Prostate gland (tissue), 2 donors: ENCODE measurements at regions not wholly inside any gene's neighbourhood (a gene's known extent, or its start where the extent isn't known, plus 50 kb on each side); places are given as distances from the start of the nearest gene placed in this dataset.

Experiments
- CTCF ChIP-seq, 4 experiments: fragments of 200-600 bp in 2 of 4; fragments of 450-650 bp in 2 of 4; sonication (generic) in 2 of 4; IDR thresholded peaks; 1 replicate in 3 of 4; 2 replicates in 1 of 4; pipeline ENCODE4 v1.5.1; 2016 to 2019; ENCODE audit warnings: antibody characterized with exemption in 4 of 4, mild to moderate bottlenecking in 2 of 4, moderate library complexity in 2 of 4
- POLR2A ChIP-seq: fragments of 450-650 bp; IDR thresholded peaks from one replicate; pipeline ENCODE4 v1.6.1; 2016; ENCODE audit warnings: antibody characterized with exemption, mild to moderate bottlenecking
- POLR2AphosphoS5 ChIP-seq: sonication (generic); formaldehyde crosslinking; IDR thresholded peaks from one replicate; pipeline ENCODE4 v1.6.1; 2017; ENCODE audit warnings: antibody characterized with exemption

GRCh38 chr20:21918398-21918797 lies 212.9 kb downstream of the PAX1 start:
- TF ChIP-seq CTCF (IDR thresholded peaks at IDR 0.05) = no peak
- no peak for TF ChIP-seq POLR2A
- no peak for TF ChIP-seq POLR2AphosphoS5
